EH (cell line): ENCODE measurements at regions not wholly inside any gene's neighbourhood (a gene's known extent, or its start where the extent isn't known, plus 50 kb on each side); places are given as distances from the start of the nearest gene placed in this dataset.
"Not testable (repeated sequence)": the region's sequence is repeated elsewhere in the genome, so short reads cannot be mapped to it uniquely, and the experiment has no call there.

Experiments used
- DNase-seq: peaks from one replicate; pipeline ENCODE4 v3.0.0-alpha.2; 2015; ENCODE audit warnings: low read depth

DNA sequence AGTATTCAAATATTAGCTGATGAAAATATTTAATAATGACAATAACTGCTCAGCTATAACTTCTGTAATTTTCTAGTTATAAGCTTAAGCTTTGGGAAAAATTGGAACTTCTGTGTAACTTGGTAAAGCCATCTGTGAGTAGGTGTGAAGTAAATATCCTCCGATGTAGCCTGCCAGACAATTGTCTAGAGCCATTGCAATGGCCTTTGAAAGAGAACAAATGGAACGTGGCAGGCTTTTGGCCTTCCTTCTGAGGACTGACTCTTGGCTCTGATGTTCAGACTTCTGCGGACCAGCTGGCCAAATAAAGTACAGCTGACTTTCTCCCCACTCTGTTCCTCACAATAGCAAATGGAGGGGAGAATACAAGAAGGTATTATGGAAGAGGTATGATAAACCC is 203.4 kb upstream of the NMUR2 start:
- DNase-seq, result no peak

DNA sequence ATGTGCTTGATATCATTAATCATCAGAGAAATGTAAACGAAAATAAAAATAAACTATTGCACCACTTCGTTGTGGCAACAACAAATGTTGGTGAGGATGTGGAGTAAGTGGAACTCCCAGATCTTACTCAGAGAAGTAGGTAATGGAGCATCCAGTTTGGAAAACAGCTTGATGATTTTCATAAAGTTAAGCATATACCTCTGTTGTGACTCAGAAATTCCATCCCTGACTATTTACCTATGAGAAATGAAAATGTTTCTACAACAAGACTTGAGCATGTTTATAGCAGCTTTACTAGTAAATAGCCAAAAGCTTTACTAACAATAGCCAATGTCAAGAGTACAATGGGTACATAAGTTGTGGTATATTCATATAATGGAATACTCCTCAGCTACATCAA is 214.7 kb upstream of the NMUR2 start:
- no peak for DNase-seq

DNA sequence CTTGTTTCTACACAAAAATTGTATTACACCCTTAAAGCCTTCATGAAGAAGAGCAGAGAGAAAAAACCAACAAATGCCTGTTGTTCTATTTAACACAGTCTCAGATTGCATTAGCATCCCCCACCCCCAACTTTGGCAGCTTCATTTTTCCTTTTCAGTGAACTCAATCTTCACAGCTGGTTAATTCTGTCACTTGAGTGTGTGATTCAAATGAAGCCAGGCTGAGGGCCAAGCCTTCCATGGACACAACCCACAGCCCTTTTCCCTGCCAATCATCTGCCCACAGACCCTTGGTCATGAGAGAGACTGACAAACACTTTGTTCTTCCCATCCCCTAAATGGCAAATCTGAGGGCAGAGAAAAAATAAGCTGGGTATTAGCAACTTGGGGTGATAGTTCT is 217.5 kb upstream of the NMUR2 start:
- DNase-seq, result no peak

DNA sequence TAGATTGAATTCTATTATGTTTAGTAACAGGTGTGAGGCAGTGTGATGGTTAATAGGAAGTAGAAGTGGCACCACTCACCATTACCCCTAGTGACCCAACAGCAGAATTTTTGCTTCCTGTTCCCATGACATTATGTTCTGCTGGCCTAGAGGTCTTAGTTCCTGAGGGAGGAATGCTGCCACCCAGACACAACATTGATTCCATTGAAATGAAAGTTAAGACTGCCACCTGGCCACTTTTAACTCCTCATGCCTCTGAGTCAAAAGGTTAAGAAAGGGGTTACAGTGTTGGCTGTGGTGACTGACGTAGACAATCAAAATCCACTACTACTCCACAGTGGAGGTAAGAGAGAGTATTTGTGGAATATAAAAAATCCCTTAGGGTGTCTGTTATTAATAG is 218.9 kb upstream of the NMUR2 start:
- no peak for DNase-seq

DNA sequence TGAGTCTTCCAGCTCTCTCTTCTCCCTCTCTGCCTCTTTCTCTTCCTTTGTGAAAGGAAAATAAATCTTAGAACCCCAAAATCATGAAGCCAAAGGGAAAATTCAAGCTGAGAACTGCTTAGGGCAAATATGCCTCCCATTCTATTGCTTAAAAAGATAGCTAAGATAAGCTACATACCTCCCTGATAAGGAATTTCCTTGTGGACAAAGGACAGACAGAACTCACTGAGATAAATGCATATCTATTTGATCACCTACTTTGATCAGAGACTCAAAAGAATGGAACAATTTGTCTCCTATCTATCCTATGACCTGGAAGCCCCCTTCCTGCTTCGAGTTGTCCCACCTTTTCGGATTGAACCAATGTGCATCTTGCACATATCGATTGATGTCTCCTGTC is 220.6 kb upstream of the NMUR2 start:
- no peak for DNase-seq

DNA sequence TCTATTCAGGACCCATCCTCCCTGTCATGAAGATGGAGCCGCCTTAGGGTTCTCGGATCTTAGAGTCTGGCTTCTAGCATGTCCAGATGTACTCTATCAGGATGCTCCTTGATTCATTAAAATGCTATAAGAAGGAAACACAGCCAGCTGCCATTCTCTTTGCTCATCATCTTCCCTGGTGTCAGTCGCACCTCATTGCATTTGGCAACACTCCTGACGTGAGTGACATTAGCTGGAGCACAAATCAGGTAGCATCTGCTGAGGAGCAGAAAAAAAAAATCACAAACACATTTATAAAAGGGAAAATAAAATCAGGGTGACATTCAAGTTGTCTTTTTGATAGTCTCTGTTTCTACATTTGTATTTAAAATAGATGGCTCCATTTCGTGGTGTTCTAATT is 226.1 kb upstream of the NMUR2 start:
- no peak for DNase-seq

DNA sequence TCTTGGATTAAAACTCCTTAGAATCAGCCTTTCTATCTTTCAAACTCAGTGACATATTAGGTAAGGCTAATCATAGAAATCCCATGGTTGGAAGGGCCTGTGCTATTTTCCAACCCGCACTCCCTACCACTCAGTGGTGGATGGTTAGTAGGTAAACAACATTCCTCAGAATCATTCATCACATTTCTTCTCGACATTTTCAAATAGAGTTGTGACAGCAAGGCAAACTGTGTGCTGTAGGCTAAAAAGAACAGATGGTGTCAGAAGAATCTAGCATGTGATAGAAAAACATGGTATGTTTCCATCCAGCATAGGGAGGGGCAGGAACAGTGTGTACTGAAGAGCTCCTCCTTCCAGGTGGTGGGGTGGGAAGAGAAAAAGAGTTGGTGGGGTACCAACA is 227.3 kb upstream of the NMUR2 start:
- no peak for DNase-seq

DNA sequence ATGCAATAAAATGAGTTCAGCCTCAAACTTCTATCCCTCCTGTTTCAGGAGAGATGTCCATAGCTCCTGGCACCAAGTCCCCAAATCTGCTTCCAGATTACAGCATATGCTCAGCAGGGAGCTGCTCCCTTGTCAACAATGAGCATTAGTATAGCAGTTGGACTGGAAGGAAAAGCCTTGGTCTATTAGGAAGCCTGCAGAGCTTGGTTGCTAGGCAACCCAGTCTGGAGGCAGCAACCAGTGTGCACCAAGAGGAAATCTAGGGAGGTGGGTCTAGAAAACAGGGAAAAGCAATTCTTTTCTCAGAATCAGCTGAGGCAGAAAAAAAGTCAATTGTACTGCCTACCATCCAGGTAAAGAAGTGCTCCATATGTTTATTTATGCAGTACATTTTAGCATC is 229.5 kb upstream of the NMUR2 start:
- DNase-seq, result no peak

DNA sequence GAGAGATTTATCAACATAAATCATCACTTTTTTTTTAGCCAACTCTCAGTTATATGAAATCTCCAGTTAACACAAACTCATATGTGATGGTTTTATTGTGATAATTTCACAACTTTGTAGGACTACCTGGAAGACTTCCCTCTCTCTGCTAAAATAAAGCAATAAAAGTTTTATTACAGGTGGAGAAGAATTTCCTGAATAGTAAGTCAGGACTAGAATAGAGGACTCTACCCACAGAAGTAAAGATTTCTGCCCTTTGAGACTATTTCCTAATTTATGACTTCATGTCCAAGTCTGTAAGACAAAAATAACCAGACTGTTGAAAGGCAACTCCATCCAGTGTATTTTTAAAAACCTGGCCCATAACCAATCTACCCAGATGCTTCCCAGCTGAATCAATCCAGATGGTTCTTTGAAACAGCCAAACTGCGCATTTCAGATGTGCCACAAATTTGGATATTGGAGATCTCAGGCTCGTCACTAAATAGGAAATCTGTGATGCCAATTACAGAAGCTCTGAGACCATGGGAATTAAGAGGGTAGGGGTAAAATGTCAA is 234.0 kb upstream of the NMUR2 start:
- DNase-seq, result no peak

DNA sequence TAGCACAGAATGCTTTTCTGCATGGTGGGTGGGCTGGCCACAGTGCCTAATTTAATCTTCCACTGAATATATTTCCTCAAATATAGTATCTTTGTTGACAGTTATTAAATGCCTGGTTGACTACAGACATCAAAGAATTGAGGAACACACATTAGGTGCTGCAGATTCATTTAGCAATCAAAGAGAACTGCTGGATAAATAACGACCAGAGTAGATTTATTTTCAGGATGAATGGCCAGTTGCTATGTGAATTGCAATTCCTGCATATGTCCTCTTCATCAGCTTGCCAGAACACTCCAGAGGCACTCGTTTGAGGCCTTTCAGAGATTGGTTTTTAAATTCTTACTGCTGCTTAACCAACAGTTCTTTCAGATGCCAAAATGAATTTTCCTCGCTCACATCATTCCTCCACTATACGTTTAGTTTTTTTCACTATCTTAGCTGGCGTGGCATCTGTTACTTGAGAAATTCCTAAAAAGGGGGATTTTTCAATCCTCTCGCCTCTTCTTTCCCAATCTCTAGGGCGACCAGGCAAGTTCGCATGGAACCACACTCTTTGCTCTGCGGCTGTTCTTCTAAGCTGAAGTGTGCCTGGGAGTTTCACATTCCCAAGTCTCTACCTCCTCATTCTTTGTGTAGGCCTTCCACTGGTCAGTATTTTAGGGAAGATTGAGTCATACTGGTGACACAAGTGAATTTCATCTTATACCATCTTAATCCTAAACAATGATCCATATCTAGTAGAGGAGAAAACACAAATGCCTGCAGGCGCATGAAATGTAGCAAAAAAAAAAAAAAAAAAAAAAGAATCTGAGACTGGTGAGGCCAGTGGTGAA is 237.1 kb upstream of the NMUR2 start:
- DNase-seq, result no peak

DNA sequence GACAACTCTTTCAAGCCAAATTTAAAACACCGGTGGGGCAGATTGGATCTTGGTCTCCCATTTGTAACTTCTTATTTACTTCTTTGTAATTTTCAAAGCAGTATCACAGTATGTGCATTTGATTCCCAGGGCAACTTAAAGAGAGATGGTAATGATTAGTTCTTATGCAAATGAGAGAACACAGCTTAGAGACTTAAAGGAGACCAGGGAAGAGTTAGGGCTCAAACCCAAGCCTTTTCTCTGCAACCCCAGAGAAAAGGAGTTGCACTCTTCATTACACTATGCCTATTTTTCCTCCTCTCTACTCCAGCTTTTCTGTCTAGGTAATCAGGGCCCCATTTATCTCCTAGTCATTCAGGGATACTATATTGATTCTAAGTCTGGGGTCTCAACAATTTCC is 237.8 kb upstream of the NMUR2 start:
- no peak for DNase-seq

DNA sequence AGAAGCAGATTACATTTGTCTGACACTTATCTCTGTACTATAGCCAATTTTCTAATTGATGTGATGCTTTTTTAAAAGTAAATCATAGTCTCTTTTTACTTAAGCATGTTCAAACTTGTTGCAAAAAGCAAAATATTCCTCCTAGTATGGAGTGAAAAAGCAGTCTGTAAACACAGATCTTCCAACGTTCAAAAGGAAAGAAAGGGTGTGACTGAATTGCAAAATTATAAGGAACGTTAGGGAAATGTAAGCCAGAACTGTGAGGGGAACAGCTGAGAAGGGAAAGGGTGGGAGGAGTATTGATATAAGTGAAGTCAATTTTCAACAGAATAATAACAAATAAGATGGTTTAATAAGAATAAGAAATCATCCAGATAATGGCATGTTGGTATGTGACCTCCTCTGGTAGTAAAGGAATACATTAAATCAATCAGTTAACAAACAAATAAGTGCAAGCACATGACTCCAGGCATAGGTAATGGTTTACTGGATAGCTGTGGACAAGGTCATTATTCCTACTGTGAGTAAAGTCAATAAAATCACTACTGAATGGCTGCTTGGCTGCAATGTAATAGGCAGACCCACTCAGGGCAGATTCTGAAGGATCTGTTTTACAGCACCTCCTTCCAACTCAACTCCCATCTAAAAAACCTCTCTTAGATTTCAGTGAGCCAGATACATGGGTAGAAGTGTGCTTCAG is 239.1 kb upstream of the NMUR2 start:
- DNase-seq, result no peak

DNA sequence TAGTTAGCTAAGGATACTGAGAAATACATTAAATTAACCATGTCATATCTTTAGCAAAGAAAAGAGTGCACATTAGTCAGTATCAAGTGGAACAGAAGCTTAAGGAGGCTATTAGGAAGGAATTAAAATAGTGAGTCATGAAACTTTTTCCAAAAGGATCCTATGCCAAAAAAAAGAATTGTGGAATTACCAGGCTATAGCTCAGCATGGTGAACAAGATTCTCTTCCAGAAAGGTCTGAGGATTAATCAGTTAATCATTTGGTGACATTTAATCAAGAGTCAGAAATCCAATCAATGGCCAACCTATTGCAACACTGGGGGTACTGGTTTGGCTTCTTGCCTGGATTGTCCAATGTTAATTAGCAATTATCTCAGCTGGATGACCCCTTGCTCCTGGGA is 244.5 kb upstream of the NMUR2 start:
- no peak for DNase-seq

DNA sequence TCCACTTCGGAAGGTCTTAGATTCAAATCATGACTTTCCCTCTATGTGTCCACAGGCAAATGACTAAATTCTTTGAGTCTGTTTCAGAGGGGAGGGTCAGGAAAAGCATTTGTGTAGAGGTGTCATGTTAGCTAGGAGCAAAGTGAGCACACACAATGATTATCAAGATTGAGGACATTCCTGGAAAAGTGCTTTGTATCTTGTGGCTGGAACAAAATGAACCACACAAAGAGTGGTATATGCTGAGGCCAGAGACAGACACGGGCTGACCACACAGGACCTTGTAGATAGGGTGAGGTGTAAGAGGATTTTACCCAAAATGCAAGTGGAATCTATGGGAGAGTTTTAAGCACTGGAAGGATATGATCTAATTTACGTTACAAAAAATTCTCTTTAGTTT is 245.3 kb upstream of the NMUR2 start:
- no peak for DNase-seq

DNA sequence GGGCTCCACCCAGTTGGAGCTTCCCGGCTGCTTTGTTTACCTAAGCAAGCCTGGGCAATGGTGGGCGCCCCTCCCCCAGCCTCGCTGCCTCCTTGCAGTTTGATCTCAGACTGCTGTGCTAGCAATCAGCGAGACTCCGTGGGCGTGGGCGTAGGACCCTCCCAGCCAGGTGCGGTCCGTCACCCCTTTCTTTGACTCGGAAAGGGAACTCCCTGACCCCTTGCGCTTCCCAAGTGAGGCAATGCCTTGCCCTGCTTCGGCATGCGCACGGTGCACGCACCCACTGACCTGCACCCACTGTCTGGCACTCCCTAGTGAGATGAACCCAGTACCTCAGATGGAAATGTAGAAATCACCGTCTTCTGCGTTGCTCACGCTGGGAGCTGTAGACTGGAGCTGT is 254.4 kb upstream of the NMUR2 start:
- DNase-seq, result not testable (repeated sequence)

DNA sequence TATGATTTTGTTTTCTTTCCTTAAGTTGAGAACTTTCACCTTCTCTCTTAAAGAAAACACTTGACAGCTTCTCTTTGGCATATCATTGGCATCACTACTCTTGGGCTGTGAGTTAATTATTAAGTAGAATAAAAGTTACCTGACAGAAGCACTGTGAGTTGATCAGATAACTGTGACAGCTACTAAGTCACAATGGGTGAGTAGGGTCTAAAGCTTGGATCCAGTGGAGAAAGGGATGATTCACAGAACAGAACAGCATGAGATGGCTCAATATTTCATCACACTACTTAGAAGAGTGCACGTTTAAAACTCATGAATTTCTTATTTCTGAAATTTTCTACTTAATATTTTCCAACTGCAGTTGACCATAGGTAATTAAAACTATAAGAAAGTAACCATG is 268.5 kb upstream of the NMUR2 start:
- DNase-seq, result no peak

DNA sequence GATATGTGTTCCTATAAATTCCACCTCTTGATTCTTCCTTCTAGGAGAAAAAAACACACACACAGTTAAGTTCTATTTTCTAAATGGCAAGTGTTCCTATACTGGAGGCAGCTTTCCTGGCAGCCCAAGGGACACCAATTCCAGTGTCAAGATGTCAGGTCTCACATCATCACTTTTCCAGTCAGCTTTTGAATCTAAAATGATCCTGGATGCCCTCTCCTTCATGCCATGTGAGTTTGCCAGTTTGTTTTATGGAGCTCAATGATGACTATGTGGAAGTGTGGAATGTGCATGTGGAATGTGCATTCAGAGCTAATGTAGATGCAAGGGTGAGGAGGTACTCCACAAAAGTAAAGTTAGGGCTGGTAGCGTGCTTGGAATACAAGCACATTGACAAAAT is 269.3 kb upstream of the NMUR2 start:
- no peak for DNase-seq

DNA sequence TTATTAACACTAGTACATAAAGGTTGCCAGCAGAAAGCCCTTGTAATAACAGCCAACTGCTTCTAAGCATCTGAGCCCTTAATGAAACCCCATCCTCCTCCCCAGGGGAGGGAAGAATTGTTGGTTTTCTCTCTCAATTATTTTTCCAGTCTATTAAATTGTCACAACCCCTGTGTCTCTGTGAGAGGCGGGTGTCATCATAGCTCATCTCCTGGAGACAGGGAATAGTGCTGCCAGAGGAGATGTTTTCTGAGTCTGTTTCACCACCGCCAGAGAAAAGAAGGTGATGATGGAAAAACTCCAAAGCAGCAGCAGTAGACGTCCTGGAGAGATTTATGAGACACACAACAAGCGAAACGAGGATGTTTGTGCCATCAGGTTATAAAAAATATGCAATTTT is 271.1 kb upstream of the NMUR2 start:
- DNase-seq, result no peak

DNA sequence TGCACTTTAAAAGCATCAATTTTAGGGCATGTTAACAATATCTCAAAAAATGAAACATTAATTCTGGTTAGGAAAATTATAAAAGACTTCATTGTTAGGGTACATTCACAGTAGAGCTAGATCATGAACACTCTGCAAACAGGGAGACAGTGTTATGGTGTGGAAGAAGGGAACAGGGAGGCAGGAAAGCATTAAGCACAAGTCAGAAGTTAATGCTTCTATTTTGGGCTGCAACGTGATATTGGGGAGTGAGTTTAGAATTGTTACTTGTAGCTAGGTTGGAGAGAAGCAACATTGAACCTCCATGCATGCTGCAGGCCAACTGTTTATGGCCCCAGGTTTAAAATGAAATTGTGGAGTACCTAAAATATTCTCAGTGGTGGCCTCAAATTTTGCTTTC is 278.1 kb upstream of the NMUR2 start:
- DNase-seq, result no peak

DNA sequence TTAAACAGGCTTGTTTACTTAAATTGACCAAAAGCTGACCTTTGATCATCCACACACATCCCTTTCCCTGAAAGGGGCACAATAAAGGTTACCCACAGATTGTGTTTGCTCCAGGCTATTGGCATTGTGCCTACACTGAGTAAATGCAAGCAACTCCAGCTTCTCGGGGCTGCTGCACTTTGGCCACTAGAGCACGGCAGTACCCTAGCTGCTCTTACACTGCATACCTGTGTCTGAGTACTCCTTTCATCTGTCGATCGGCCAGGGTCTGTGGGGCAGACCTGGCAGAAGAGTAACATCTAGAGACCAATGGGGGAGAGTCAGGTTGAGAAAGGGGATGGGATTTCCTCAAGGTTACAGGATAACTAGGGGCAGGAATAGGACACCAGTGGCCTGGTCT is 281.9 kb upstream of the NMUR2 start:
- no peak for DNase-seq

DNA sequence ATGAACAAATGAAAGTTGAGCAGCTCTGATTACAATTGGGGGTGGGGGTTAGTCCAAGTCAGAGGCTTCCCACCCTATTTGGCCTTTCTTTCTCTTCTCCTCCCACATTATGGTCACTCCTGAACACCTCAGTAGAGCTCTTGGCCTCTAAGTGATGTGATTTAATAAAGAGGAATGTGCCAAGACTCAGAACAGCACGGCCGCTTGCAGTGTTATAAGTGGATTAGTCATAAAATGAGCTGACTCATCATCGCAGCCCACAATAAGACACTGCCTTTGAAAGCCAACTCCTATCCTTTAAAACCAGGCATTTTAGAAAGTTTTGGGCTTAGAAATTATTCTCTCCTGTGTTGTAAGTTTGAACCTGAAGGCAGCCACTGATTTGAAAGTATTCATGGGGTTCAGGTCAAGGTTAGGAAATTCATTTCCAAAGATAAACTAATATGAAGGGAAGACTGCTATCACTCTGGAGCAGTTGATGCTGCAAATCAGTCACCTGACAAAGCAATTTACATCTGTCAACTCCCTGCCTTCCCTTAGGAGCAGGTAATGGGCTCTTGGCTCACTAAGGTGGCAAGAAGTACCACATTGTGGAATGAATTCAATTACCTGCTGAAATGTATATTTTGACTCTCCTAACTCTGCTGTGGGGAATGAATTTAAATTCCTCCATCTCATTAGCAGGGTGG is 283.6 kb upstream of the NMUR2 start:
- peak; percentile 55 for DNase-seq

DNA sequence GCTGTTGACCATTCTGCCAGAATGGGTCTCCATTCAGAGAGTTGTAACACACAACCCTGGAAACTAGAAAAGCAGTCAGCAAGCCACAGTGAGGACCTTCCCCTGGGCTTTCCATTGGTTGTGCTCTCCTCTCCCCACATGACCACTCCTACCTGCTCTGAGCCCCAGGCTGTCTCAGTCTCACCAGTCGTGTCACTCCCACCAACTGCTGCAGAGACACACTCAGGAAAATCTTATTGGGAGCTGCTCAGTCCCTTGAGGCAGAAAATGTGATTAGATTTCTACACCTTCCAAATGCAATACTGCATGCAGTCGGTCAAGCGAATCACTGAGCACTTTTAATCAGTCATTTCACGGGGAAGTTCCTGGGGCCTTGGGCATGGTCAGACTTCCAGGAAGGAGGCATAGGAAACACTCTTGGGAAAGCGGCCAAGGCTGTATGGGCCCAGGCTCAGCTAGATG is 284.2 kb upstream of the NMUR2 start:
- no peak for DNase-seq

DNA sequence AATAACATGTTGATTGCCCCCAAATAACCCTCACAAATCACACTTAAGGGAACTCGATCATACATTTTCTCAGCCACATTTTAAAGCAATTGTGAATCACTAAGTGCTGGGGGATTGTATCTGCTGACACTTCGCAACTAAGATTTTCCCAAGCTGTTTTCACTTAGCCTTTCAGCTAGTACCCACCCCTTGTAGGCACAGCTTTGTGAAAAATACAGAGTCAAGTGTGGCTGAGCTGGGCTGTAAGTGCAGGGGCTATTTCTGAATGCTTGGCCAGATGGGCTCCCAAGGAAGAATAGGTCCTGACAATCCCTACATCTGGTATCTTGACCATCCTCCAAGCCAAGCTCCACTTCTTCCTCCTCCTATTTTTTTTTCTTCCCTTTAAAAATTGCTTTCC is 289.2 kb upstream of the NMUR2 start:
- DNase-seq, result no peak
